ENCODE measurements at regions not wholly inside any gene's neighbourhood (a gene's known extent, or its start where the extent isn't known, plus 50 kb on each side); places are given as distances from the start of the nearest gene placed in this dataset.

- in situ Hi-C loops (cut with HindIII; ENCODE audit: low pct_unique_long_range_greater_than_20kb, low sequenced_read_pairs): no loop called here
- no peak for DNase-seq (ENCODE audit: low read depth)
Observed at GRCh38 chr17:74151551-74152315, 51.7 kb upstream of the RPL38 start.

- DNase-seq (ENCODE audit: low read depth): peak; percentile 9
- in situ Hi-C loops (cut with HindIII; ENCODE audit: low pct_unique_long_range_greater_than_20kb, low sequenced_read_pairs): no loop called here
Observed at GRCh38 chr17:74152591-74153455, 50.7 kb upstream of the RPL38 start.

- no peak for DNase-seq (ENCODE audit: low read depth)
- in situ Hi-C loops (cut with HindIII; ENCODE audit: low pct_unique_long_range_greater_than_20kb, low sequenced_read_pairs): no loop called here
Observed at GRCh38 chr17:74153456-74153810, 50.0 kb upstream of the RPL38 start.

All from Caki2 (cell line).